Neural cell (in vitro differentiated cells): ENCODE measurements at regions not wholly inside any gene's neighbourhood (a gene's known extent, or its start where the extent isn't known, plus 50 kb on each side); places are given as distances from the start of the nearest gene placed in this dataset.

Source experiments
- EZH2 ChIP-seq: fragments of 200-600, 300-800 bp; shearing (Covaris generic), sonication (generic); IDR thresholded peaks from 2 replicates; pipeline ENCODE4 v1.6.1; 2014; ENCODE audit warnings: antibody characterized with exemption, low read length, borderline replicate concordance, mild to moderate bottlenecking; ENCODE audit not compliant: insufficient read depth, poor library complexity, severe bottlenecking
- MXI1 ChIP-seq: fragments of 450-650 bp; conservative IDR thresholded peaks from 2 replicates; pipeline ENCODE4 v1.6.1; 2014; ENCODE audit warnings: antibody characterized with exemption, mild to moderate bottlenecking; ENCODE audit not compliant: poor library complexity, severe bottlenecking
- POLR2AphosphoS5 ChIP-seq: IDR thresholded peaks from 2 replicates; pipeline ENCODE4 v1.6.1; 2012
- SMC3 ChIP-seq: fragments of 450-650 bp; conservative IDR thresholded peaks from 2 replicates; pipeline ENCODE4 v1.6.1; 2014; ENCODE audit warnings: antibody characterized with exemption, mild to moderate bottlenecking, moderate library complexity; ENCODE audit not compliant: poor library complexity
- TF ChIP-seq, protein P1 (sequence below): fragments of 450-650 bp; IDR thresholded peaks from 2 replicates; pipeline ENCODE4 v1.5.1; 2014; ENCODE audit warnings: antibody characterized with exemption, mild to moderate bottlenecking, moderate library complexity; ENCODE audit not compliant: poor library complexity, severe bottlenecking
- TF ChIP-seq, protein P2 (sequence below): IDR thresholded peaks from 2 replicates; pipeline ENCODE4 v1.6.1; 2012; ENCODE audit warnings: borderline replicate concordance

DNA sequence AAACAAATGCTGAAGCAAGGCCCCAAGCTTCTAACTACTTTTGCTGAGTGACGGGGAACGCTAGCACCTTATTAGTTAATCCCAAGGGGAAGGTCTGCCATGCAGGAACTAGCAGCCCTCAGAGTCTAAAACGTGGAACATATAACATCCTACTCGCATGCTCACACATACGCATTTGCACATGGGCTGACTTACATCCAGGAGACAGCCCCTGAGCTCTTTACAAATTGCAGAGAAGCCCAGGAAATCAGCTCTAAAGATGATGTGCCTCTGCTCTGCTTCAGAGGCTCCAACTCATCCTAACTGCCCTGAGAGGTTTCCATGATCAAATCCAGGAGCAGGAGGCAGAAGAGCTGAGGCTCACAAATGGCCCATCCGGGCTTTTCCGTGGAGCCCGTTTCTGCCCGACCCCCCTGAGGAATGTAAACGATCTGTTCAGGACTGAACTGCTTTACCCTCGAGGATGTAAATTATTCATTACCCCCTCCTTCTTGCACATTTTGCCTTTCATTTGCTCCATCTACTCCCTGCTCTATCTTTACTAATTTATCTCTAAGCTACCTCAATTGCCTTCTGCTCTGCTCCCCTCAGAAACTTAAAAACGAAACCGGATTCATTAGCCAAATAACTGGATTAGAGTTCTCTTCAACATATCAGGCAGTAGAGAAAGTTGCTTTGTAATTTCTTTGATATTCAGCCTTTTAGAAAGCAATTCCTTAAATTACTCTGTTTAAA, 141.9 kb upstream of the CCDC54 start:
- TF ChIP-seq, protein P1, sequence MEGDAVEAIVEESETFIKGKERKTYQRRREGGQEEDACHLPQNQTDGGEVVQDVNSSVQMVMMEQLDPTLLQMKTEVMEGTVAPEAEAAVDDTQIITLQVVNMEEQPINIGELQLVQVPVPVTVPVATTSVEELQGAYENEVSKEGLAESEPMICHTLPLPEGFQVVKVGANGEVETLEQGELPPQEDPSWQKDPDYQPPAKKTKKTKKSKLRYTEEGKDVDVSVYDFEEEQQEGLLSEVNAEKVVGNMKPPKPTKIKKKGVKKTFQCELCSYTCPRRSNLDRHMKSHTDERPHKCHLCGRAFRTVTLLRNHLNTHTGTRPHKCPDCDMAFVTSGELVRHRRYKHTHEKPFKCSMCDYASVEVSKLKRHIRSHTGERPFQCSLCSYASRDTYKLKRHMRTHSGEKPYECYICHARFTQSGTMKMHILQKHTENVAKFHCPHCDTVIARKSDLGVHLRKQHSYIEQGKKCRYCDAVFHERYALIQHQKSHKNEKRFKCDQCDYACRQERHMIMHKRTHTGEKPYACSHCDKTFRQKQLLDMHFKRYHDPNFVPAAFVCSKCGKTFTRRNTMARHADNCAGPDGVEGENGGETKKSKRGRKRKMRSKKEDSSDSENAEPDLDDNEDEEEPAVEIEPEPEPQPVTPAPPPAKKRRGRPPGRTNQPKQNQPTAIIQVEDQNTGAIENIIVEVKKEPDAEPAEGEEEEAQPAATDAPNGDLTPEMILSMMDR: no peak
- TF ChIP-seq, protein P2, sequence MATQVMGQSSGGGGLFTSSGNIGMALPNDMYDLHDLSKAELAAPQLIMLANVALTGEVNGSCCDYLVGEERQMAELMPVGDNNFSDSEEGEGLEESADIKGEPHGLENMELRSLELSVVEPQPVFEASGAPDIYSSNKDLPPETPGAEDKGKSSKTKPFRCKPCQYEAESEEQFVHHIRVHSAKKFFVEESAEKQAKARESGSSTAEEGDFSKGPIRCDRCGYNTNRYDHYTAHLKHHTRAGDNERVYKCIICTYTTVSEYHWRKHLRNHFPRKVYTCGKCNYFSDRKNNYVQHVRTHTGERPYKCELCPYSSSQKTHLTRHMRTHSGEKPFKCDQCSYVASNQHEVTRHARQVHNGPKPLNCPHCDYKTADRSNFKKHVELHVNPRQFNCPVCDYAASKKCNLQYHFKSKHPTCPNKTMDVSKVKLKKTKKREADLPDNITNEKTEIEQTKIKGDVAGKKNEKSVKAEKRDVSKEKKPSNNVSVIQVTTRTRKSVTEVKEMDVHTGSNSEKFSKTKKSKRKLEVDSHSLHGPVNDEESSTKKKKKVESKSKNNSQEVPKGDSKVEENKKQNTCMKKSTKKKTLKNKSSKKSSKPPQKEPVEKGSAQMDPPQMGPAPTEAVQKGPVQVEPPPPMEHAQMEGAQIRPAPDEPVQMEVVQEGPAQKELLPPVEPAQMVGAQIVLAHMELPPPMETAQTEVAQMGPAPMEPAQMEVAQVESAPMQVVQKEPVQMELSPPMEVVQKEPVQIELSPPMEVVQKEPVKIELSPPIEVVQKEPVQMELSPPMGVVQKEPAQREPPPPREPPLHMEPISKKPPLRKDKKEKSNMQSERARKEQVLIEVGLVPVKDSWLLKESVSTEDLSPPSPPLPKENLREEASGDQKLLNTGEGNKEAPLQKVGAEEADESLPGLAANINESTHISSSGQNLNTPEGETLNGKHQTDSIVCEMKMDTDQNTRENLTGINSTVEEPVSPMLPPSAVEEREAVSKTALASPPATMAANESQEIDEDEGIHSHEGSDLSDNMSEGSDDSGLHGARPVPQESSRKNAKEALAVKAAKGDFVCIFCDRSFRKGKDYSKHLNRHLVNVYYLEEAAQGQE: no peak
- TF ChIP-seq SMC3 (no peak), MXI1 (no peak), POLR2AphosphoS5 (no peak), EZH2 (no peak)
